22Rv1 (cell line): ENCODE measurements at regions not wholly inside any gene's neighbourhood (a gene's known extent, or its start where the extent isn't known, plus 50 kb on each side); places are given as distances from the start of the nearest gene placed in this dataset.

Experiments
- CTCF ChIP-seq: fragments of 450-650 bp; IDR thresholded peaks from 2 replicates; pipeline ENCODE4 v1.5.1; 2017; ENCODE audit warnings: mild to moderate bottlenecking
- ZFX ChIP-seq: fragments of 450-650 bp; IDR thresholded peaks from 2 replicates; pipeline ENCODE4 v1.6.1; 2017; ENCODE audit warnings: antibody characterized with exemption, borderline replicate concordance

DNA sequence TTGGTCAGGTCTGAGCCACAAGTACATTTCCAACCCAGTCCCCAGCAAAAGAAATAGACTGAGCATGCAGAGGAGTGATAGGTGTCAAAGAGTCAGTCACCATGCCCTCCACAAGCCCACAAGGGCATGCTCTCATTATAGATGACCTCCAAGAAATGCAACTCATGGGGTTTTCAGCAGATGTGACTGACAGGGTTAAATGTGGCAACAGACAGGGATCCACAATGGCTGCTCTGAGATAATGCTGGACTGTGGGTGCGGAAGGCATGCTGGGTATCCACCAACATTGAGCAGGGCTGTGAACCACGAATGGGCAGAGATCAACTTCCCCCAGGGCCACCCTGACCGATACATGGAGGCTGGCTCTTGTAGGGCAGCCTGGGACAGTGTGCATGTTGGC is 115.8 kb downstream of the BCOR start:
- TF ChIP-seq CTCF (no peak), ZFX (no peak)
